NCI-H146 (cell line): ENCODE measurements at regions not wholly inside any gene's neighbourhood (a gene's known extent, or its start where the extent isn't known, plus 50 kb on each side); places are given as distances from the start of the nearest gene placed in this dataset.

Experiments used
- DNase-seq: peaks from one replicate; lab custom pipeline; 2025; lab: John Stamatoyannopoulos, UW

- DNase-seq: peak; percentile 13
Observed at GRCh38 chr7:35450456-35451214, 196.7 kb upstream of the TBX20 start.

- DNase-seq: no peak
Observed at GRCh38 chr7:35448486-35448885, 194.6 kb upstream of the TBX20 start.

GRCh38 chr7:35446091-35446490 is 192.2 kb upstream of the TBX20 start:
- no peak for DNase-seq

GRCh38 chr7:35437619-35438275 is 183.8 kb upstream of the TBX20 start:
- no peak for DNase-seq

- DNase-seq: no peak
Observed at GRCh38 chr7:35436452-35436851, 182.6 kb upstream of the TBX20 start.

GRCh38 chr7:35430547-35431153 is 176.8 kb upstream of the TBX20 start:
- DNase-seq: no peak

- DNase-seq: peak; percentile 70
Observed at GRCh38 chr7:35424869-35425495, 171.1 kb upstream of the TBX20 start.

- DNase-seq: no peak
Observed at GRCh38 chr7:35424440-35424839, 170.5 kb upstream of the TBX20 start.

GRCh38 chr7:35422715-35423114 is 168.8 kb upstream of the TBX20 start:
- DNase-seq: no peak

GRCh38 chr7:35420656-35421055 is 166.8 kb upstream of the TBX20 start:
- no peak for DNase-seq

- no peak for DNase-seq
Observed at GRCh38 chr7:35419391-35419755, 165.5 kb upstream of the TBX20 start.

GRCh38 chr7:35418716-35419390 is 165.0 kb upstream of the TBX20 start:
- no peak for DNase-seq

- DNase-seq: no peak
Observed at GRCh38 chr7:35416568-35416967, 162.7 kb upstream of the TBX20 start.

GRCh38 chr7:35415411-35415822 is 161.5 kb upstream of the TBX20 start:
- DNase-seq: no peak

- no peak for DNase-seq
Observed at GRCh38 chr7:35411331-35411730, 157.4 kb upstream of the TBX20 start.

GRCh38 chr7:35405461-35405860 is 151.6 kb upstream of the TBX20 start:
- no peak for DNase-seq

- no peak for DNase-seq
Observed at GRCh38 chr7:35401217-35401879, 147.4 kb upstream of the TBX20 start.

GRCh38 chr7:35399840-35400239 is 145.9 kb upstream of the TBX20 start:
- no peak for DNase-seq

GRCh38 chr7:35399216-35399615 is 145.3 kb upstream of the TBX20 start:
- no peak for DNase-seq

- DNase-seq: no peak
Observed at GRCh38 chr7:35398518-35398917, 144.6 kb upstream of the TBX20 start.

GRCh38 chr7:35390146-35390545 is 136.2 kb upstream of the TBX20 start:
- DNase-seq: no peak

GRCh38 chr7:35389636-35390035 is 135.7 kb upstream of the TBX20 start:
- DNase-seq: no peak
